Smooth muscle cell (in vitro differentiated cells): ENCODE measurements at regions not wholly inside any gene's neighbourhood (a gene's known extent, or its start where the extent isn't known, plus 50 kb on each side); places are given as distances from the start of the nearest gene placed in this dataset.

Experiments used
- DNase-seq: peaks from one replicate; lab custom pipeline; 2025; ENCODE audit not compliant: unreplicated experiment; lab: John Stamatoyannopoulos, UW
- H2AFZ ChIP-seq: fragments of 200-600 bp; sonication (generic); 2 replicates; pipeline ENCODE4 v1.6.0; 2016; ENCODE audit warnings: antibody characterized with exemption, low read depth, mild to moderate bottlenecking
- H3F3A ChIP-seq: fragments of 200-600 bp; sonication (generic); 2 replicates; pipeline ENCODE4 v1.6.0; 2017; ENCODE audit warnings: antibody characterized with exemption, low read depth
- H3K27ac ChIP-seq: fragments of 200-600 bp; sonication (generic); 2 replicates; pipeline ENCODE4 v1.5.1; 2016; ENCODE audit warnings: low read depth, mild to moderate bottlenecking
- H3K27me3 ChIP-seq: fragments of 200-600 bp; sonication (generic); 2 replicates; pipeline ENCODE4 v1.6.1; 2016; ENCODE audit warnings: low read depth, mild to moderate bottlenecking
- H3K36me3 ChIP-seq: fragments of 200-600 bp; sonication (generic); 2 replicates; pipeline ENCODE4 v1.5.1; 2016; ENCODE audit warnings: low read depth
- H3K4me1 ChIP-seq: fragments of 200-600 bp; sonication (generic); 2 replicates; pipeline ENCODE4 v1.5.1; 2016; ENCODE audit warnings: low read depth
- H3K4me2 ChIP-seq: fragments of 200-600 bp; sonication (generic); 2 replicates; pipeline ENCODE4 v1.6.0; 2016; ENCODE audit warnings: mild to moderate bottlenecking
- H3K4me3 ChIP-seq: fragments of 200-600 bp; sonication (generic); 2 replicates; pipeline ENCODE4 v1.5.1; 2016; ENCODE audit warnings: mild to moderate bottlenecking
- H3K79me2 ChIP-seq: fragments of 200-600 bp; sonication (generic); 2 replicates; pipeline ENCODE4 v1.6.0; 2016; ENCODE audit warnings: low read depth, mild to moderate bottlenecking
- H3K9ac ChIP-seq: fragments of 200-600 bp; sonication (generic); 2 replicates; pipeline ENCODE4 v1.6.0; 2016; ENCODE audit warnings: low read depth
- H3K9me3 ChIP-seq: fragments of 200-600 bp; sonication (generic); replicated peaks from 2 replicates; pipeline ENCODE4 v1.5.1; 2016; ENCODE audit warnings: low read depth
- H4K20me1 ChIP-seq: fragments of 200-600 bp; sonication (generic); 2 replicates; pipeline ENCODE4 v1.6.0; 2016; ENCODE audit warnings: low read depth
- WGBS: methylation state at CpG from one replicate; pipeline ENCODE4 v1.1.7; 2016; ENCODE audit warnings: low lambda C conversion rate; 5-methylcytosine and 5-hydroxymethylcytosine counted together
- TF ChIP-seq, protein P1 (sequence below): fragments of 200-600 bp; sonication (generic); IDR thresholded peaks from 2 replicates; pipeline ENCODE4 v1.5.1; 2017; ENCODE audit warnings: borderline replicate concordance, mild to moderate bottlenecking, antibody characterized with exemption; ENCODE audit not compliant: insufficient read depth, poor library complexity, severe bottlenecking

- TF ChIP-seq, protein P1, sequence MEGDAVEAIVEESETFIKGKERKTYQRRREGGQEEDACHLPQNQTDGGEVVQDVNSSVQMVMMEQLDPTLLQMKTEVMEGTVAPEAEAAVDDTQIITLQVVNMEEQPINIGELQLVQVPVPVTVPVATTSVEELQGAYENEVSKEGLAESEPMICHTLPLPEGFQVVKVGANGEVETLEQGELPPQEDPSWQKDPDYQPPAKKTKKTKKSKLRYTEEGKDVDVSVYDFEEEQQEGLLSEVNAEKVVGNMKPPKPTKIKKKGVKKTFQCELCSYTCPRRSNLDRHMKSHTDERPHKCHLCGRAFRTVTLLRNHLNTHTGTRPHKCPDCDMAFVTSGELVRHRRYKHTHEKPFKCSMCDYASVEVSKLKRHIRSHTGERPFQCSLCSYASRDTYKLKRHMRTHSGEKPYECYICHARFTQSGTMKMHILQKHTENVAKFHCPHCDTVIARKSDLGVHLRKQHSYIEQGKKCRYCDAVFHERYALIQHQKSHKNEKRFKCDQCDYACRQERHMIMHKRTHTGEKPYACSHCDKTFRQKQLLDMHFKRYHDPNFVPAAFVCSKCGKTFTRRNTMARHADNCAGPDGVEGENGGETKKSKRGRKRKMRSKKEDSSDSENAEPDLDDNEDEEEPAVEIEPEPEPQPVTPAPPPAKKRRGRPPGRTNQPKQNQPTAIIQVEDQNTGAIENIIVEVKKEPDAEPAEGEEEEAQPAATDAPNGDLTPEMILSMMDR: no peak
- Histone ChIP-seq H3K27ac (no peak overlapping the region), H3K27me3 (no peaks in the 10 kb centered on the region), H3K4me3 (no peak overlapping the region), H3K36me3 (no peaks in the 10 kb centered on the region), H3K9me3 (no peaks in the 10 kb centered on the region), H3F3A (peaks cover 6% of the 10 kb centered on the region), H3K9ac (no peak overlapping the region), H3K4me1 (peaks cover 16% of the 10 kb centered on the region), H2AFZ (no peak overlapping the region), H4K20me1 (no peaks in the 10 kb centered on the region), H3K4me2 (no peak overlapping the region), H3K79me2 (no peaks in the 10 kb centered on the region)
- no peak for DNase-seq
- WGBS: 81% methylated on average over 3 of the region's 3 CpGs
Measured at GRCh38 chr3:106121491-106122289, 252.9 kb upstream of the CBLB start.

- H3F3A ChIP-seq: peaks cover 6% of the 10 kb centered on the region
- no peaks in the 10 kb centered on the region for H3K9me3 ChIP-seq
- H3K27ac ChIP-seq: no peak overlapping the region
- no peaks in the 10 kb centered on the region for H3K79me2 ChIP-seq
- H3K4me3 ChIP-seq: no peak overlapping the region
- no peak overlapping the region for H3K9ac ChIP-seq
- no peak overlapping the region for H2AFZ ChIP-seq
- no peak overlapping the region for H3K4me2 ChIP-seq
- DNase-seq: no peak
- H4K20me1 ChIP-seq: no peaks in the 10 kb centered on the region
- peaks cover 19% of the 10 kb centered on the region for H3K4me1 ChIP-seq
- TF ChIP-seq, protein P1: no peak
- H3K27me3 ChIP-seq: no peaks in the 10 kb centered on the region
- H3K36me3 ChIP-seq: no peaks in the 10 kb centered on the region
- WGBS: 69% methylated on average over 1 of the region's 1 CpG
Measured at GRCh38 chr3:106124818-106125217, 256.0 kb upstream of the CBLB start.

- Histone ChIP-seq H4K20me1 (no peaks in the 10 kb centered on the region), H3K27me3 (no peaks in the 10 kb centered on the region), H3K9me3 (no peaks in the 10 kb centered on the region), H3K79me2 (no peaks in the 10 kb centered on the region), H2AFZ (no peak overlapping the region), H3K36me3 (no peaks in the 10 kb centered on the region), H3K4me3 (no peak overlapping the region), H3K27ac (no peak overlapping the region), H3F3A (peaks cover 4% of the 10 kb centered on the region), H3K4me1 (peaks cover 19% of the 10 kb centered on the region), H3K4me2 (no peak overlapping the region), H3K9ac (no peak overlapping the region)
- TF ChIP-seq, protein P1: no peak
- DNase-seq: no peak
- WGBS: 86% methylated on average over 3 of the region's 3 CpGs
Measured at GRCh38 chr3:106125321-106125720, 256.5 kb upstream of the CBLB start.
